OCI-LY1 (cell line): ENCODE measurements at regions not wholly inside any gene's neighbourhood (a gene's known extent, or its start where the extent isn't known, plus 50 kb on each side); places are given as distances from the start of the nearest gene placed in this dataset.

Source experiments
- CTCF ChIP-seq: fragments of 200-600 bp; sonication (generic), shearing (Covaris generic); IDR thresholded peaks from 2 replicates; pipeline ENCODE4 v1.5.1; 2017; ENCODE audit warnings: mild to moderate bottlenecking, antibody characterized with exemption, low read length, moderate library complexity, mixed read lengths
- EZH2 ChIP-seq: fragments of 200-600 bp; sonication (generic), shearing (Covaris generic); IDR thresholded peaks from 2 replicates; pipeline ENCODE4 v1.8.0; 2017; ENCODE audit warnings: borderline replicate concordance, mixed run types, mild to moderate bottlenecking, antibody characterized with exemption, low read length, moderate library complexity, mixed read lengths

- no peak for TF ChIP-seq CTCF
- no peak for TF ChIP-seq EZH2
These were observed 85.0 kb upstream of the RAB3GAP2 start for GRCh38 chr1:220356981-220357850.
